ENCODE measurements at regions not wholly inside any gene's neighbourhood (a gene's known extent, or its start where the extent isn't known, plus 50 kb on each side); places are given as distances from the start of the nearest gene placed in this dataset.
A peak's percentile ranks its signal among the peaks of the same experiment; 100 is the strongest.

DNA sequence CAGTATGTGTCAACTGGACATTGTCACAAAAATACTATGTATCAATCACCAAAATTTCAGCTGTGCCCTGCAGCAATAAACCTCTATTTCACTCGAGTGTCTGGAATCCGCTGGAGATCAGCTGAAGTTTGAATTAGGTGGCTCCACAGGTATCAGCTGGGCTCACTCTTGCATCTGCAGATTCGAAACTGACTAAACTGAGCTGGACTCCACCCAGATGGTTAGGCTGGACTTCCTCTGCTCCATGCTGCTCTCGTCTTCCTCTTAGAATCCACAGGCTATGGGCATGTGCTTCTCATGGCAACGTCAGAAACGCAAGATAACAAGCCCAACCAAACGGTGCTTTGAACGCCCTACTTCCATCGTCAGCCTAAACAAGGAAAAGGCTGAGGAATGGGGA is 565.3 kb upstream of the ROBO2 start:
- no peak overlapping the region for H3K27ac ChIP-seq (ENCODE audit: low read depth, low read length)
- no peaks in the 10 kb centered on the region for H3K4me1 ChIP-seq (ENCODE audit: control insufficient read depth, low read depth, low read length)
- no peak overlapping the region for H3K4me3 ChIP-seq (ENCODE audit: low read length)
- peak; percentile 13 for DNase-seq
- no peak overlapping the region for H3K4ac ChIP-seq (ENCODE audit: low read depth, low read length)
- H3K4me2 ChIP-seq (ENCODE audit: low read length) = no peak overlapping the region
- H3K79me2 ChIP-seq (ENCODE audit: control insufficient read depth, insufficient read depth, low read length) = no peaks in the 10 kb centered on the region
- H4K5ac ChIP-seq (ENCODE audit: low read length) = no peak overlapping the region
- H4K8ac ChIP-seq (ENCODE audit: low read depth, low read length) = no peak overlapping the region
- H2BK5ac ChIP-seq (ENCODE audit: low read length) = no peak overlapping the region
- H2BK120ac ChIP-seq (ENCODE audit: low read depth, low read length) = no peak overlapping the region
- H3K18ac ChIP-seq (ENCODE audit: low read length) = no peak overlapping the region
- no peaks in the 10 kb centered on the region for H3K36me3 ChIP-seq (ENCODE audit: control insufficient read depth, insufficient read depth, low read length)
- H3K9ac ChIP-seq (ENCODE audit: low read length) = no peak overlapping the region
- no peak overlapping the region for H3K23ac ChIP-seq (ENCODE audit: low read length)
- no peaks in the 10 kb centered on the region for H3K79me1 ChIP-seq (ENCODE audit: low read length)
- WGBS (ENCODE audit: extremely low coverage, insufficient coverage, low lambda C conversion rate) = no CpG with 5 or more reads among the region's 9 CpGs
- H2AK5ac ChIP-seq (ENCODE audit: low read length) = no peak overlapping the region
- H3K56ac ChIP-seq (ENCODE audit: low read length) = no peak overlapping the region
- H2BK15ac ChIP-seq (replicated peaks; ENCODE audit: low read depth) = no peak overlapping the region
- H3K27me3 ChIP-seq (ENCODE audit: insufficient read depth, low read length, poor library complexity) = no peaks in the 10 kb centered on the region

DNA sequence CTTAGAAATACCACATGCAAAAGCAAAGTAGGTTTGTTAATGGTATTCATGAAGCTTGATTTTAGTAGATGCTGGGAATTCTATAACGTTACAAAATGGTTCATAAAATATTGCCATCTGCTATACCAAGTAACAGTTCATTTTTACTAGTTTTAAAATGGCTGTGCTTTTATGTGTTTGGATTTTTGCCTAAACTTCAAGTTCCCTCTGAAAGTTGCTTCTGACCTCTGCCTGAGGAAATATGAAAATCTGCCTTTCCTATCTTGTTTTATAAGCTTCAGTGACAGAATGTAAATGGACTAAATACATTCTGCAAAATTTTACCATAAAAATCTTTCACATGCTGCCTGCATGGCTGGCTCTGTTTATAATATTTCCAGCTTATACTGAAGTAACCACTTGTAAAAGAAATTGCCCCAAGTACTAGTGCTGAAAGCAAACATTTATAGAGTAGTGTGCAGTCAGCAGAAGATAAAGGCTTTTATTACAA is 560.7 kb upstream of the ROBO2 start:
- no peak overlapping the region for H2BK120ac ChIP-seq (ENCODE audit: low read depth, low read length)
- no peak overlapping the region for H3K4ac ChIP-seq (ENCODE audit: low read depth, low read length)
- H4K8ac ChIP-seq (ENCODE audit: low read depth, low read length) = no peak overlapping the region
- H3K4me2 ChIP-seq (ENCODE audit: low read length) = no peak overlapping the region
- H3K9ac ChIP-seq (ENCODE audit: low read length) = no peak overlapping the region
- H3K4me1 ChIP-seq (ENCODE audit: control insufficient read depth, low read depth, low read length) = no peaks in the 10 kb centered on the region
- no peak overlapping the region for H3K4me3 ChIP-seq (ENCODE audit: low read length)
- no peak overlapping the region for H3K18ac ChIP-seq (ENCODE audit: low read length)
- H3K79me2 ChIP-seq (ENCODE audit: control insufficient read depth, insufficient read depth, low read length) = no peaks in the 10 kb centered on the region
- no peak overlapping the region for H2BK15ac ChIP-seq (replicated peaks; ENCODE audit: low read depth)
- no peak overlapping the region for H4K5ac ChIP-seq (ENCODE audit: low read length)
- DNase-seq = no peak
- no peaks in the 10 kb centered on the region for H3K36me3 ChIP-seq (ENCODE audit: control insufficient read depth, insufficient read depth, low read length)
- H2AK5ac ChIP-seq (ENCODE audit: low read length) = no peak overlapping the region
- no peaks in the 10 kb centered on the region for H3K27me3 ChIP-seq (ENCODE audit: insufficient read depth, low read length, poor library complexity)
- no peak overlapping the region for H3K23ac ChIP-seq (ENCODE audit: low read length)
- H3K79me1 ChIP-seq (ENCODE audit: low read length) = no peaks in the 10 kb centered on the region
- no peak overlapping the region for H3K27ac ChIP-seq (ENCODE audit: low read depth, low read length)
- no CpG with 5 or more reads among the region's 1 CpG for WGBS (ENCODE audit: extremely low coverage, insufficient coverage, low lambda C conversion rate)
- no peak overlapping the region for H3K56ac ChIP-seq (ENCODE audit: low read length)
- H2BK5ac ChIP-seq (ENCODE audit: low read length) = no peak overlapping the region

DNA sequence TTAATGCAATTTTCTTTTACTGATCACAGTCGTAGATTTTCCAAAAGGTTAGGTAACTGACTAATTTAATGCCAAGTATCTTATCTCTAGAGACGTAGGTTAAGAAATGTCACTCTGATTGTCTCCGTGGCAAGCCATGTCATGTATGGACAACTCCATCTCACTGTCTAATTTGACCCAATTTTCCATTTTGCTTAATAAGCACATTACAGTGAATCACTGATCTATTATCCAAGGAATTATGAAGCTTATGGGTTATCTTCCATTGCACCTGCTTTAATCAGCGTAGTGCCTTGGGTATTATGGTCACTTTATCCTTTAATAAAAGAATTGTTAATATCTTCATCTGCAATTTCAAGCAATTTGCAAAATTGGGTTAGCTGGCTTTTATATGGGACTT is 557.4 kb upstream of the ROBO2 start:
- Histone ChIP-seq H2AK5ac (ENCODE audit: low read length) (no peak overlapping the region), H3K79me2 (ENCODE audit: control insufficient read depth, insufficient read depth, low read length) (no peaks in the 10 kb centered on the region), H2BK120ac (ENCODE audit: low read depth, low read length) (no peak overlapping the region), H3K27ac (ENCODE audit: low read depth, low read length) (no peak overlapping the region), H3K9ac (ENCODE audit: low read length) (no peak overlapping the region), H3K27me3 (ENCODE audit: insufficient read depth, low read length, poor library complexity) (no peaks in the 10 kb centered on the region), H4K8ac (ENCODE audit: low read depth, low read length) (no peak overlapping the region), H3K4me3 (ENCODE audit: low read length) (no peak overlapping the region), H3K4me1 (ENCODE audit: control insufficient read depth, low read depth, low read length) (no peaks in the 10 kb centered on the region), H3K79me1 (ENCODE audit: low read length) (no peaks in the 10 kb centered on the region), H3K23ac (ENCODE audit: low read length) (no peak overlapping the region), H3K56ac (ENCODE audit: low read length) (no peak overlapping the region), H3K18ac (ENCODE audit: low read length) (no peak overlapping the region), H3K4ac (ENCODE audit: low read depth, low read length) (no peak overlapping the region), H3K4me2 (ENCODE audit: low read length) (no peak overlapping the region), H2BK5ac (ENCODE audit: low read length) (no peak overlapping the region), H4K5ac (ENCODE audit: low read length) (no peak overlapping the region), H3K36me3 (ENCODE audit: control insufficient read depth, insufficient read depth, low read length) (no peaks in the 10 kb centered on the region), H2BK15ac (replicated peaks; ENCODE audit: low read depth) (no peak overlapping the region)
- WGBS (ENCODE audit: extremely low coverage, insufficient coverage, low lambda C conversion rate) = no CpG with 5 or more reads among the region's 4 CpGs
- DNase-seq = no peak

- Histone ChIP-seq H2BK5ac (ENCODE audit: low read length) (no peak overlapping the region), H3K18ac (ENCODE audit: low read length) (no peak overlapping the region), H3K79me2 (ENCODE audit: control insufficient read depth, insufficient read depth, low read length) (no peaks in the 10 kb centered on the region), H2BK15ac (replicated peaks; ENCODE audit: low read depth) (no peak overlapping the region), H3K27me3 (ENCODE audit: insufficient read depth, low read length, poor library complexity) (no peaks in the 10 kb centered on the region), H3K4me3 (ENCODE audit: low read length) (no peak overlapping the region), H3K27ac (ENCODE audit: low read depth, low read length) (no peak overlapping the region), H4K5ac (ENCODE audit: low read length) (no peak overlapping the region), H4K8ac (ENCODE audit: low read depth, low read length) (no peak overlapping the region), H3K56ac (ENCODE audit: low read length) (no peak overlapping the region), H2BK120ac (ENCODE audit: low read depth, low read length) (no peak overlapping the region), H3K9ac (ENCODE audit: low read length) (no peak overlapping the region), H3K79me1 (ENCODE audit: low read length) (no peaks in the 10 kb centered on the region), H2AK5ac (ENCODE audit: low read length) (no peak overlapping the region), H3K4ac (ENCODE audit: low read depth, low read length) (no peak overlapping the region), H3K23ac (ENCODE audit: low read length) (no peak overlapping the region), H3K4me1 (ENCODE audit: control insufficient read depth, low read depth, low read length) (no peaks in the 10 kb centered on the region), H3K4me2 (ENCODE audit: low read length) (no peak overlapping the region), H3K36me3 (ENCODE audit: control insufficient read depth, insufficient read depth, low read length) (no peaks in the 10 kb centered on the region)
- no peak for DNase-seq
- no CpG with 5 or more reads among the region's 3 CpGs for WGBS (ENCODE audit: extremely low coverage, insufficient coverage, low lambda C conversion rate)
Observed at GRCh38 chr3:76487446-76487845, 552.5 kb upstream of the ROBO2 start.

DNA sequence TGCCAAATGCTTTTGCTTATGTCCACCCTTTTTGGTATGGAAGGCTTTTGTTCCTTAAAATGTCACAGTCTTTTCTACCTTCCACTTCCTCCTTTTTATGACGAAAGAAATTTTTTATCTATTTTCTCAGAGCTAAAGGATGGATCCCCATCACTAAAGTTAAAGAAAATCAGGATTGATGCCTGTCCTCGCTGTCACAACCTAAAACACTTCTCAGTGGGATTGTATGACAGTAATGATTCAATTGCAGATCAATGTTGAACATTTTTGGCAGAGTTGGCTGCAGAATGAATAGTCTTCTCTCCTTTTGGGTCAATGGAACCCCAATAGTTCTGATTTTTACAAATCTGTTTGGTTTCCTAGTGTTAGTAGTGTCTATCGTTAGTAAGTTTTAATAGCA is 549.8 kb upstream of the ROBO2 start:
- no peak overlapping the region for H3K4me2 ChIP-seq (ENCODE audit: low read length)
- H2BK15ac ChIP-seq (replicated peaks; ENCODE audit: low read depth) = no peak overlapping the region
- H3K27me3 ChIP-seq (ENCODE audit: insufficient read depth, low read length, poor library complexity) = no peaks in the 10 kb centered on the region
- no peak overlapping the region for H2BK120ac ChIP-seq (ENCODE audit: low read depth, low read length)
- no peak for DNase-seq
- no peak overlapping the region for H4K8ac ChIP-seq (ENCODE audit: low read depth, low read length)
- H3K23ac ChIP-seq (ENCODE audit: low read length) = no peak overlapping the region
- H3K36me3 ChIP-seq (ENCODE audit: control insufficient read depth, insufficient read depth, low read length) = no peaks in the 10 kb centered on the region
- no peaks in the 10 kb centered on the region for H3K79me1 ChIP-seq (ENCODE audit: low read length)
- no peak overlapping the region for H3K4ac ChIP-seq (ENCODE audit: low read depth, low read length)
- H2AK5ac ChIP-seq (ENCODE audit: low read length) = no peak overlapping the region
- H3K9ac ChIP-seq (ENCODE audit: low read length) = no peak overlapping the region
- no peak overlapping the region for H3K4me3 ChIP-seq (ENCODE audit: low read length)
- no peaks in the 10 kb centered on the region for H3K79me2 ChIP-seq (ENCODE audit: control insufficient read depth, insufficient read depth, low read length)
- no peak overlapping the region for H3K18ac ChIP-seq (ENCODE audit: low read length)
- no peak overlapping the region for H4K5ac ChIP-seq (ENCODE audit: low read length)
- H3K56ac ChIP-seq (ENCODE audit: low read length) = no peak overlapping the region
- H2BK5ac ChIP-seq (ENCODE audit: low read length) = no peak overlapping the region
- no peaks in the 10 kb centered on the region for H3K4me1 ChIP-seq (ENCODE audit: control insufficient read depth, low read depth, low read length)
- H3K27ac ChIP-seq (ENCODE audit: low read depth, low read length) = no peak overlapping the region
- WGBS (ENCODE audit: extremely low coverage, insufficient coverage, low lambda C conversion rate) = no CpG with 5 or more reads among the region's 3 CpGs

DNA sequence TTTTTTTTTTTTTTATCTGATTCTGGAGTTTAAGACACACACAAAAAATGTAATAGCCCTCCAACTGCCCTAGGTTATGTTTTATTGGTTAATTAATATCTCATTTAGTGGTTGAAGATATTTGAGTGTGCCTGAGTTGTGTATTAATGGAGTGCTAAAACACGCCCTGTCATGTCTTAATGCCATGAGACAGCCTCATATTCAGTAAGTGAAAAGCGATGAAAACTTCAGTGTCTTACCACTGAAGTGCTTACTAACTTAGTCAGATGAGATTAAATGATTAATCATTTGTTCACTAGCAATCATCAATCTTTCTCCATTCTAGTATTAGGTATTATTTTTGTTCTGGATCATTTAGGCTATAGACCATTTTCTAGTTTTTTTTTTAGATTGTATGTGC is 544.7 kb upstream of the ROBO2 start:
- Histone ChIP-seq H2BK5ac (ENCODE audit: low read length) (no peak overlapping the region), H2AK5ac (ENCODE audit: low read length) (no peak overlapping the region), H3K27me3 (ENCODE audit: insufficient read depth, low read length, poor library complexity) (no peaks in the 10 kb centered on the region), H4K5ac (ENCODE audit: low read length) (no peak overlapping the region), H3K56ac (ENCODE audit: low read length) (no peak overlapping the region), H2BK120ac (ENCODE audit: low read depth, low read length) (no peak overlapping the region), H3K4me1 (ENCODE audit: control insufficient read depth, low read depth, low read length) (no peaks in the 10 kb centered on the region), H3K4ac (ENCODE audit: low read depth, low read length) (no peak overlapping the region), H2BK15ac (replicated peaks; ENCODE audit: low read depth) (no peak overlapping the region), H3K27ac (ENCODE audit: low read depth, low read length) (no peak overlapping the region), H3K79me2 (ENCODE audit: control insufficient read depth, insufficient read depth, low read length) (no peaks in the 10 kb centered on the region), H3K9ac (ENCODE audit: low read length) (no peak overlapping the region), H3K18ac (ENCODE audit: low read length) (no peak overlapping the region), H3K4me2 (ENCODE audit: low read length) (no peak overlapping the region), H3K36me3 (ENCODE audit: control insufficient read depth, insufficient read depth, low read length) (no peaks in the 10 kb centered on the region), H3K23ac (ENCODE audit: low read length) (no peak overlapping the region), H3K4me3 (ENCODE audit: low read length) (no peak overlapping the region), H4K8ac (ENCODE audit: low read depth, low read length) (no peak overlapping the region), H3K79me1 (ENCODE audit: low read length) (no peaks in the 10 kb centered on the region)
- DNase-seq = no peak
- WGBS (ENCODE audit: extremely low coverage, insufficient coverage, low lambda C conversion rate) = no CpG with 5 or more reads among the region's 2 CpGs

Data from mesendoderm (in vitro differentiated cells).